DND-41 (cell line): ENCODE measurements at regions not wholly inside any gene's neighbourhood (a gene's known extent, or its start where the extent isn't known, plus 50 kb on each side); places are given as distances from the start of the nearest gene placed in this dataset.

Experiments used
- ATAC-seq: fragments of 200-7000 bp; cut with Tn5 transposase; 3 replicates; pipeline ENCODE4 v1.9.1; 2021; ENCODE audit warnings: low read depth; ENCODE audit not compliant: insufficient read depth
- DNase-seq: peaks from one replicate; pipeline ENCODE4 v3.0.0-alpha.2; 2020
- H2AFZ ChIP-seq: 2 replicates; pipeline ENCODE4 v1.6.0; 2012; ENCODE audit warnings: low read depth, low read length
- H3K27ac ChIP-seq: 2 replicates; pipeline ENCODE4 v1.5.1; 2012; ENCODE audit warnings: low read length, inconsistent platforms
- H3K27me3 ChIP-seq: fragments of 200-600 bp; sonication (generic); 2 replicates; pipeline ENCODE4 v1.6.0; 2012; ENCODE audit warnings: low read length, mild to moderate bottlenecking, inconsistent platforms; ENCODE audit not compliant: insufficient read depth, poor library complexity
- H3K36me3 ChIP-seq: 2 replicates; pipeline ENCODE4 v1.5.1; 2012; ENCODE audit warnings: low read length, inconsistent platforms; ENCODE audit not compliant: insufficient read depth
- H3K4me1 ChIP-seq: 2 replicates; pipeline ENCODE4 v1.5.1; 2012; ENCODE audit warnings: mild to moderate bottlenecking, low read length; ENCODE audit not compliant: insufficient read depth
- H3K4me2 ChIP-seq: 2 replicates; pipeline ENCODE4 v1.6.0; 2012; ENCODE audit warnings: mild to moderate bottlenecking, moderate library complexity, low read length, inconsistent platforms; ENCODE audit not compliant: insufficient read depth
- H3K4me3 ChIP-seq, 2 experiments: fragments of 200-600 bp in 1 of 2; shearing (Covaris generic) in 1 of 2; 2 replicates each; pipeline ENCODE4 v1.5.1; 2012 to 2016; ENCODE audit warnings: inconsistent platforms in 2 of 2, low read length in 2 of 2, mild to moderate bottlenecking in 2 of 2, low read depth in 1 of 2, moderate library complexity in 1 of 2
- H3K79me2 ChIP-seq: 2 replicates; pipeline ENCODE4 v1.6.0; 2012; ENCODE audit warnings: low read length, inconsistent platforms; ENCODE audit not compliant: insufficient read depth
- H3K9ac ChIP-seq: 2 replicates; pipeline ENCODE4 v1.6.0; 2012; ENCODE audit warnings: low read depth, mild to moderate bottlenecking, inconsistent platforms, low read length, moderate library complexity
- H3K9me3 ChIP-seq: 2 replicates; pipeline ENCODE4 v1.5.1; 2012; ENCODE audit warnings: low read length, moderate library complexity, mild to moderate bottlenecking, inconsistent platforms; ENCODE audit not compliant: insufficient read depth, severe bottlenecking
- H4K20me1 ChIP-seq: 2 replicates; pipeline ENCODE4 v1.6.0; 2012; ENCODE audit warnings: low read length; ENCODE audit not compliant: insufficient read depth
- CTCF ChIP-seq: IDR thresholded peaks from 2 replicates; pipeline ENCODE4 v1.5.1; 2012; ENCODE audit warnings: borderline replicate concordance, low read length, moderate library complexity, mild to moderate bottlenecking; ENCODE audit not compliant: poor library complexity, severe bottlenecking; ENCODE audit errors: extremely low read depth
- EZH2 ChIP-seq: IDR thresholded peaks from 3 replicates; pipeline ENCODE4 v1.6.1; 2012; ENCODE audit warnings: borderline replicate concordance, low read depth, mild to moderate bottlenecking, moderate library complexity, low read length, inconsistent platforms; ENCODE audit not compliant: severe bottlenecking

DNA sequence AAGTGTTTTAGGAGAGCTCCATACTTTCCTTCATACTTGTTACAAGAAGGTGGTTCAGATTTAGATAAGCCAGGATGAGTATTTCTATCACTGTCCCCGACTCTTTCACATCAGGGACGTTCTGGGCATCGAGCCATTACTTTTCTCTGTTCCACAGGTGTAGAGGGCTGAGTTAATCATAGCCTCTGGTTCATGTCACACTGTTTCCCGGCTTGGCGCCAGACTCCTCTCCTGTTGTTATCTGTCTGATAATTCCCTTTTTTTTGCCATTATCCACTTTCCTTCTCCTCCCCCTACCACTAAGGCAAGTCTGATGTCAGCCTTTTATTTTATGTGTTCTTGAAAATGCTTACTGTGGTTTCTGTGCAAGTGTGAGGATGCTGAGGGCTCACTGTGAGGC is 593.4 kb downstream of the UTRN start:
- Histone ChIP-seq H3K36me3 (no peaks in the 10 kb centered on the region), H3K79me2 (no peaks in the 10 kb centered on the region), H3K4me3 (no peak overlapping the region), H3K27me3 (peaks cover 16% of the 10 kb centered on the region), H3K27ac (no peak overlapping the region), H3K4me2 (no peak overlapping the region), H4K20me1 (no peaks in the 10 kb centered on the region), H2AFZ (no peak overlapping the region), H3K9me3 (no peaks in the 10 kb centered on the region), H3K9ac (no peak overlapping the region), H3K4me1 (no peaks in the 10 kb centered on the region)
- no peak for TF ChIP-seq EZH2
- no peak for TF ChIP-seq CTCF
- DNase-seq (no peak), ATAC-seq (peak; percentile 52; the same call in 2 of the 3 replicates)

DNA sequence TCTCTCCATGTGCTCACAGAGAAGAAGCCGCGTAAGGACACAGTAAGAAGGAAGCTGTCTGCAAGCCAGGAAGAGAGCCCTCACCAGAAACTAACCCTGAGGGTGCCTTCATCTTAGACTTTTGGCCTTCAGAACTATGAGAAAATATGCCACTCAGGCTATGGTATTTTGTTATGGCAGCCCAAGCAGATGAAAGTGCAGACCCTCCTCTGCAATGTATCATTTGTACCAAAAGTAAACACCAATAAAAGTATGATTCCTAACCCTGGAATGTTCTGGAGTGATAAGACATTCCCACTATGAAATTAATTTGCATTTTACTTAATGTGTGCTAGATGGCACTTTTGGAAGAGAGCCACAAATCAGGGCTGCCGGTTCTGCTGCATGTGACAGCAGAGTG is 594.3 kb downstream of the UTRN start:
- H4K20me1 ChIP-seq, result no peaks in the 10 kb centered on the region
- H3K27me3 ChIP-seq, result peaks cover 16% of the 10 kb centered on the region
- H3K79me2 ChIP-seq, result no peaks in the 10 kb centered on the region
- H3K36me3 ChIP-seq, result no peaks in the 10 kb centered on the region
- H3K9ac ChIP-seq, result no peak overlapping the region
- TF ChIP-seq EZH2 (no peak), CTCF (no peak)
- no peaks in the 10 kb centered on the region for H3K4me1 ChIP-seq
- no peak overlapping the region for H2AFZ ChIP-seq
- H3K4me2 ChIP-seq, result no peak overlapping the region
- no peak overlapping the region for H3K4me3 ChIP-seq
- DNase-seq (no peak), ATAC-seq (peak; percentile 14; the same call in 1 of the 3 replicates)
- H3K27ac ChIP-seq, result no peak overlapping the region
- no peaks in the 10 kb centered on the region for H3K9me3 ChIP-seq

DNA sequence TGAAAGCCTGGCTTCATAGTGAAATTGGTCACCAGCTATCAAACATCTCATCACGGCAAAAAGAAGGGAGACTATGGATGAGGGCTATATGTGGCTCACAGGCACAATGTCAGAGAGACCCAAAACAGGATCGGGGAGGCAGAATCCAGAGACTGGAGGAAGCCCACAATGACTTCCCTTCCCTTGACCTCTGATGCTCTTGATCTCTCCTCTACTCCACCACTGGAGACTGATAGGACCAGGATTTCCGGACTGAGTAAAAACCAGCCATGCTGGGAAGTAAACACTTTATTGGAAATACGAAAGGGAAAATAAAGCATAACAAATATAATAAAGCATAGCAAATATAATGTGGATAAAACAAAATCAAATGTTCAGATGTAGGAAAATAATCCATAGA is 597.3 kb downstream of the UTRN start:
- H3K9me3 ChIP-seq, result no peaks in the 10 kb centered on the region
- peaks cover 14% of the 10 kb centered on the region for H3K27me3 ChIP-seq
- DNase-seq, result no peak
- no peaks in the 10 kb centered on the region for H3K36me3 ChIP-seq
- no peaks in the 10 kb centered on the region for H4K20me1 ChIP-seq
- no peak overlapping the region for H3K4me3 ChIP-seq
- H3K27ac ChIP-seq, result no peak overlapping the region
- no peak overlapping the region for H3K4me2 ChIP-seq
- no peaks in the 10 kb centered on the region for H3K4me1 ChIP-seq
- no peak for ATAC-seq
- H3K9ac ChIP-seq, result no peak overlapping the region
- TF ChIP-seq EZH2 (no peak), CTCF (no peak)
- H3K79me2 ChIP-seq, result no peaks in the 10 kb centered on the region
- H2AFZ ChIP-seq, result no peak overlapping the region

- no peaks in the 10 kb centered on the region for H3K79me2 ChIP-seq
- no peak overlapping the region for H3K4me2 ChIP-seq
- H3K27ac ChIP-seq, result no peak overlapping the region
- H3K9me3 ChIP-seq, result no peaks in the 10 kb centered on the region
- ATAC-seq (no peak), DNase-seq (no peak)
- H4K20me1 ChIP-seq, result no peaks in the 10 kb centered on the region
- H3K27me3 ChIP-seq, result peaks cover 5% of the 10 kb centered on the region
- no peaks in the 10 kb centered on the region for H3K4me1 ChIP-seq
- H3K4me3 ChIP-seq, result no peak overlapping the region
- no peak overlapping the region for H3K9ac ChIP-seq
- no peaks in the 10 kb centered on the region for H3K36me3 ChIP-seq
- H2AFZ ChIP-seq, result no peak overlapping the region
- TF ChIP-seq CTCF (no peak), EZH2 (no peak)
Observed at GRCh38 chr6:144883915-144884314, 598.8 kb downstream of the UTRN start.
